ENCODE measurements at regions not wholly inside any gene's neighbourhood (a gene's known extent, or its start where the extent isn't known, plus 50 kb on each side); places are given as distances from the start of the nearest gene placed in this dataset.

DNA sequence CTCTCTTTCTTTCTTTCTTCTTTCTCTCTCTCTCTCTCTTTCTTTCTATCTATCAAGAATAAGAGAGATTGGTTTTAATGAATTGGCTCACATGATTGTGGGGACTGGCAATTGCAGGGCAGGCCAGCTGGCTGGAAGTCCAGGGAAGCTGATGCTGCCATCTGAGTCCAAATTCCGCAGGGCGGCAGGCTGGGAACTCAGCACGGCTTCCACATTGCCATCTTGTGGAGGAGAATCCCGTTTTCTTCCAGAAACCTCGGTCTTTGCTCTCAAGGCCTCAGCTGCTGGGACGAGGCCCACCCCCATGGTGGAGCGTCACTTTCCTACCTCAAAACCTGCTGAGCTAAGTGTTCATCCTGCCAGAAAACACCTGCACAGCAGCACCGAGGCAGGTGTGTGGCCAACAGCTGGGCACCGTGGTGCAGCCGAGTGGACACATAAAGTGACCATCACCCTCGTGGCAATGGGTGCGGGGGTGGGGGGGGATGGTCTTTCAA, 58.8 kb upstream of the SLCO4A1 start (continued):
- TF ChIP-seq PHF8 (IDR thresholded peaks at IDR 0.05; ENCODE audit: borderline replicate concordance, low read depth) (no peak), RNF2 (IDR thresholded peaks at IDR 0.05; ENCODE audit: borderline replicate concordance, low read depth) (no peak), CHD4 (IDR thresholded peaks at IDR 0.05; ENCODE audit: borderline replicate concordance) (no peak), TP53 (CRISPR knock-in tag; IDR thresholded peaks at IDR 0.05) (no peak)

DNA sequence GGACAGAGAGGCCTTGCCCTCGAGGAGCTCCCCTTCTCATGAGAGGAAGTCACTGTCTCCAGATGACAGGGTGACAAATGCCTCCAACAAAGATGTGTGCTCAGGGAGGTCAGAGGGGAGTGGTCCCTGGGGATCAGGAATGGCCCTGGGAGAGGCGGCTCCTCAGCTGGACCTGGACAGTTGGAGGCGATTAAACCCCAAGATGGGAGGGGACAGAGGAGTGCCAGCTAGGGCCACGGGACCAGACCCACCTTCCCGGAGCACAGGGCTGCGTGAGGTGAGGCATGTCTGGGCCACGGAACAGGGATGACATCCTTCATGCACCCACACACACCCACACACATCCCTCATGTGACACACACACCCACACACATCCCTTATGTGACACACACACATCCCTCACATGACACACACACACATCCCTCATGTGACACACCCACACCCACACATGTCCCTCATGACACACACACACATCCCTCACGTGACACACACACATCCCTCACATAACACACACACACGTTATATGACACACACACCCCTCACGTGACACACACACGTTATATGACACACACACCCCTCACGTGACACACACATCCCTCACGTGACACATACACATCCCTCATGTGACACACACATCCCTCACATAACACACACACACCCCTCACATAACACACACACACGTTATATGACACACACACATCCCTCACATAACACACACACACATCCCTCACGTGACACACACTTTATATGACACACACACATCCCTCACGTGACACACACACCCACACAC, 57.4 kb upstream of the SLCO4A1 start:
- FAIRE-seq = peak; percentile 61
- CTCF ChIA-PET = interaction anchor here (1.1 to 3.3 kb wide), 10 partner anchors 12 to 206 kb away, joined by 3 to 24 read pairs (median 4); no protein-coding TSS in a partner anchor
- H3K9me3 ChIP-seq = no peaks in the 10 kb centered on the region
- POLR2A ChIA-PET = no interaction called here
- 53% methylated on average over 15 of the region's 16 CpGs for WGBS (ENCODE audit: missing lambda C conversion rate)
- DNase-seq (ENCODE audit: low read depth in 1 of 2, low spot score in 1 of 2) = no peak
- no peak overlapping the region for H3K4me2 ChIP-seq
- no peak overlapping the region for H3K4me3 ChIP-seq
- no peak for ATAC-seq
- H3K27ac ChIP-seq = no peak overlapping the region
- peaks cover 7% of the 10 kb centered on the region; the same call in 1 of the 3 replicates for H3K4me1 ChIP-seq
- TF ChIP-seq NPAS2 (CRISPR knock-in tag; IDR thresholded peaks at IDR 0.05; ENCODE audit: borderline replicate concordance) (no peak), BHLHE40 (IDR thresholded peaks at IDR 0.05; ENCODE audit: low read depth, low read length) (peak; percentile 36; the same call in 1 of the 2 replicates)
- TF ChIP-seq, protein P1, sequence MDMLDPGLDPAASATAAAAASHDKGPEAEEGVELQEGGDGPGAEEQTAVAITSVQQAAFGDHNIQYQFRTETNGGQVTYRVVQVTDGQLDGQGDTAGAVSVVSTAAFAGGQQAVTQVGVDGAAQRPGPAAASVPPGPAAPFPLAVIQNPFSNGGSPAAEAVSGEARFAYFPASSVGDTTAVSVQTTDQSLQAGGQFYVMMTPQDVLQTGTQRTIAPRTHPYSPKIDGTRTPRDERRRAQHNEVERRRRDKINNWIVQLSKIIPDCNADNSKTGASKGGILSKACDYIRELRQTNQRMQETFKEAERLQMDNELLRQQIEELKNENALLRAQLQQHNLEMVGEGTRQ (IDR thresholded peaks at IDR 0.05) = peak; percentile 90

DNA sequence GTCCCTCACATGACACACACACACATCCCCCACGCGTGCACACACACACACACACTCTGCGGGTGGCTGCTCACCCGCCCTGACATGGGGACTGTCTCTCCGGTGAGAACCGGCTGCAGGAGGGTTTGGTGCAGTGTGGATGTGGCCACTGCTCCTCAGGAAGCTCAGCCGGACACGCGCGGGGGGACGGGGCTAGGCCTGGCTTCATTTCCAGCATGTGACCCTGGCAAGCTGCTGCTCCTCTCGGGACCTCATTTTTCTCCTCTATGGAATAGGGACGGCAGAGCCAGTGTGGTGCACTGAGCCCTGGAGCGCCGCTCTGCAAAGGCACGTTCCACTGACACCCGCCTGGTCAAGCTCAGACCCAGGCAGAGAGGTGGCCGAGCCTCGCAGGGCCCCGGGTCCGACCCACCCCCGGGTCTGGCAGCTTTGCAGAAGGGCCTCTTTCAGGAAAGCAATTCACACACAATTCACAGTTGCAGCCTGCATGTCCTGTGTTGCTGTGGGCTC, 56.8 kb upstream of the SLCO4A1 start:
- H3K27ac ChIP-seq = no peak overlapping the region
- no peak overlapping the region for H3K4me3 ChIP-seq
- H3K4me2 ChIP-seq = no peak overlapping the region
- ChIA-PET CTCF (interaction anchor here (0.6 to 1.1 kb wide), 3 partner anchors 31 to 388 kb away, joined by 3 to 6 read pairs (median 4); no protein-coding TSS in a partner anchor), POLR2A (no interaction called here)
- H3K4me1 ChIP-seq = peaks cover 13% of the 10 kb centered on the region; the same call in 2 of the 3 replicates
- ATAC-seq (no peak), FAIRE-seq (no peak), DNase-seq (ENCODE audit: low read depth in 1 of 2, low spot score in 1 of 2) (no peak)
- TF ChIP-seq MAFK (IDR thresholded peaks at IDR 0.05; ENCODE audit: partially characterized antibody) (no peak), SREBF2 (IDR thresholded peaks at IDR 0.05) (no peak)
- 62% methylated on average over 20 of the region's 22 CpGs for WGBS (ENCODE audit: missing lambda C conversion rate)
- H3K9me3 ChIP-seq = no peaks in the 10 kb centered on the region

DNA sequence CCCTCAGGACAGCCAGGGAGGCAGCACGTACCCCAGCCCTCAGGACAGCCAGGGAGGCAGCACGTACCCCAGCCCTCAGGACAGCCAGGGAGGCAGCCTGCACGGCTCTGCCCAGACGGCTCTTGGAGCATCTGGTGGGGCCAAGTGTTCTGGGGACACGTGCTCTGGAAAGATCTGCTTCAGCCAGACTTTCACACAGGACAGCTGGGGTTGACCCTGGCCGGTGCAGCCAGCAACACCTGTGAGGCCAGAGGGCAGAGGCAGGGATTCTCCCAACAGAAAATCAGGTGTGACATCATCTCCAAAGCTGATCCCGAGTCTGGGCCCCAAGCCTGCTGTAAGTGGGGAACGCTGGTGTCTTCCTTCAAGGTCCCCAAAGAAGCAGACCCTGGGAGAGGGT, 55.5 kb upstream of the SLCO4A1 start:
- no peak overlapping the region for H3K27ac ChIP-seq
- DNase-seq (ENCODE audit: low read depth in 1 of 2, low spot score in 1 of 2) (no peak), ATAC-seq (no peak), FAIRE-seq (no peak)
- ChIA-PET CTCF (interaction anchor here (1.1 to 4.9 kb wide), 4 partner anchors 12 to 71 kb away, joined by 3 to 25 read pairs (median 6); no protein-coding TSS in a partner anchor), POLR2A (no interaction called here)
- H3K9me3 ChIP-seq = no peaks in the 10 kb centered on the region
- no peak for TF ChIP-seq SMC3 (IDR thresholded peaks at IDR 0.05)
- TF ChIP-seq BHLHE40 (IDR thresholded peaks at IDR 0.05; ENCODE audit: low read depth, low read length) = no peak
- TF ChIP-seq CBX2 (IDR thresholded peaks at IDR 0.05; ENCODE audit: borderline replicate concordance, low read depth) = no peak
- TF ChIP-seq, protein P2, sequence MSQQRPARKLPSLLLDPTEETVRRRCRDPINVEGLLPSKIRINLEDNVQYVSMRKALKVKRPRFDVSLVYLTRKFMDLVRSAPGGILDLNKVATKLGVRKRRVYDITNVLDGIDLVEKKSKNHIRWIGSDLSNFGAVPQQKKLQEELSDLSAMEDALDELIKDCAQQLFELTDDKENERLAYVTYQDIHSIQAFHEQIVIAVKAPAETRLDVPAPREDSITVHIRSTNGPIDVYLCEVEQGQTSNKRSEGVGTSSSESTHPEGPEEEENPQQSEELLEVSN (IDR thresholded peaks at IDR 0.05; ENCODE audit: borderline replicate concordance, low read depth) = no peak
- peaks cover 12% of the 10 kb centered on the region; the same call in 2 of the 3 replicates for H3K4me1 ChIP-seq
- WGBS (ENCODE audit: missing lambda C conversion rate) = 23% methylated on average over 7 of the region's 8 CpGs
- H3K4me2 ChIP-seq = no peak overlapping the region
- no peak overlapping the region for H3K4me3 ChIP-seq

DNA sequence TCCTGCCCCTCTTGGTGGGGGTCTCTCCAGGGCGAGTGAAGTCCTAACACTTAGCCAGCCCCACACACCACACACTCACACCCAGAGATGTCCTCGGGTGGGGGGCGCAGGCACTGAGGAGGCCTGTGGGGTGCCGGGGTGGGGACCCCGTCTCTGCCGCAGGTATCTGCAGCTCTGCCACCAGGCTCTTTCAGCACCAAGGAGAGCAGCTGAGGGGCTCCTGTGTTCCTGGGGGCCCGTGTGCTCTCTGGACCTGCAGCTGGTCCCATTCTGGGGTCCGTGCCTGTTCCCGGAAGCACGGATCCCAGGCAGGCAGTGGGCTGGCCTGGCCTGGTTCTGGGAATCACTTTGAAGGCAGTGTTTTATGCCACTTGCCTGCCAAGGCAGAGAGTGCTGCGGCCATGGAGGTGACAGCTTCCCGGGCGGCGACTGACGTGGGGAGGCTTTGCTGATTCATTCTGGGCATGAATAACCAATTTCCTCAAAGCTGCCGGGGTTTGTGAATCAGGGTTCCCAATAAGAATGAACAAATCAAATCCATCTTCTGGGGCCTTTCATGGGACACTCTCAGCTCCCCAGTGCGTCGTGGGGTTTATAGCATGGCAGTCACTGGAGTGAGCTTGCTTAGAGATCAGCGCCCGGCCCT, 54.4 kb upstream of the SLCO4A1 start:
- Histone ChIP-seq H3K27ac (no peak overlapping the region), H3K9me3 (no peaks in the 10 kb centered on the region), H3K4me2 (no peak overlapping the region), H3K4me3 (no peak overlapping the region), H3K4me1 (peaks cover 9% of the 10 kb centered on the region; the same call in 2 of the 3 replicates)
- 65% methylated on average over 14 of the region's 20 CpGs for WGBS (ENCODE audit: missing lambda C conversion rate)
- TF ChIP-seq, protein P3, sequence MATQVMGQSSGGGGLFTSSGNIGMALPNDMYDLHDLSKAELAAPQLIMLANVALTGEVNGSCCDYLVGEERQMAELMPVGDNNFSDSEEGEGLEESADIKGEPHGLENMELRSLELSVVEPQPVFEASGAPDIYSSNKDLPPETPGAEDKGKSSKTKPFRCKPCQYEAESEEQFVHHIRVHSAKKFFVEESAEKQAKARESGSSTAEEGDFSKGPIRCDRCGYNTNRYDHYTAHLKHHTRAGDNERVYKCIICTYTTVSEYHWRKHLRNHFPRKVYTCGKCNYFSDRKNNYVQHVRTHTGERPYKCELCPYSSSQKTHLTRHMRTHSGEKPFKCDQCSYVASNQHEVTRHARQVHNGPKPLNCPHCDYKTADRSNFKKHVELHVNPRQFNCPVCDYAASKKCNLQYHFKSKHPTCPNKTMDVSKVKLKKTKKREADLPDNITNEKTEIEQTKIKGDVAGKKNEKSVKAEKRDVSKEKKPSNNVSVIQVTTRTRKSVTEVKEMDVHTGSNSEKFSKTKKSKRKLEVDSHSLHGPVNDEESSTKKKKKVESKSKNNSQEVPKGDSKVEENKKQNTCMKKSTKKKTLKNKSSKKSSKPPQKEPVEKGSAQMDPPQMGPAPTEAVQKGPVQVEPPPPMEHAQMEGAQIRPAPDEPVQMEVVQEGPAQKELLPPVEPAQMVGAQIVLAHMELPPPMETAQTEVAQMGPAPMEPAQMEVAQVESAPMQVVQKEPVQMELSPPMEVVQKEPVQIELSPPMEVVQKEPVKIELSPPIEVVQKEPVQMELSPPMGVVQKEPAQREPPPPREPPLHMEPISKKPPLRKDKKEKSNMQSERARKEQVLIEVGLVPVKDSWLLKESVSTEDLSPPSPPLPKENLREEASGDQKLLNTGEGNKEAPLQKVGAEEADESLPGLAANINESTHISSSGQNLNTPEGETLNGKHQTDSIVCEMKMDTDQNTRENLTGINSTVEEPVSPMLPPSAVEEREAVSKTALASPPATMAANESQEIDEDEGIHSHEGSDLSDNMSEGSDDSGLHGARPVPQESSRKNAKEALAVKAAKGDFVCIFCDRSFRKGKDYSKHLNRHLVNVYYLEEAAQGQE (IDR thresholded peaks at IDR 0.05) = peak; percentile 84
- TF ChIP-seq ZFP36 (IDR thresholded peaks at IDR 0.05; ENCODE audit: borderline replicate concordance, partially characterized antibody) = no peak
- ATAC-seq (no peak), DNase-seq (ENCODE audit: low read depth in 1 of 2, low spot score in 1 of 2) (no peak), FAIRE-seq (no peak)
- ChIA-PET POLR2A (no interaction called here), CTCF (interaction anchor here (1.0 to 4.9 kb wide), 8 partner anchors 11 to 92 kb away, joined by 3 to 25 read pairs (median 3); no protein-coding TSS in a partner anchor)

Data from A549 (cell line).